Esophagus squamous epithelium (tissue), 5 donors: ENCODE measurements at regions not wholly inside any gene's neighbourhood (a gene's known extent, or its start where the extent isn't known, plus 50 kb on each side); places are given as distances from the start of the nearest gene placed in this dataset.
A peak's percentile ranks its signal among the peaks of the same experiment; 100 is the strongest.

Experiments
- DNase-seq: peaks from one replicate; lab custom pipeline; 2025; lab: John Stamatoyannopoulos, UW
- H3K27ac ChIP-seq, 4 donors: fragments of 200-600 bp; sonication (generic); one replicate each; pipeline ENCODE4 v1.5.1; 2016 to 2019; ENCODE audit warnings: mild to moderate bottlenecking in 1 of 4
- H3K27me3 ChIP-seq, 4 donors: fragments of 200-600 bp; sonication (generic); 1 replicate in 3 of 4; 2 replicates in 1 of 4; pipeline versions ENCODE4 v1.5.1 to v1.6.0; 2017 to 2021; ENCODE audit warnings: antibody characterized with exemption in 1 of 4
- H3K36me3 ChIP-seq, 3 donors: fragments of 200-600 bp; sonication (generic); one replicate each; pipeline ENCODE4 v1.5.1; 2016 to 2019
- H3K4me1 ChIP-seq, 3 donors: fragments of 200-600 bp; sonication (generic); one replicate each; pipeline ENCODE4 v1.5.1; 2017 to 2019
- H3K4me3 ChIP-seq, 4 donors: fragments of 200-600 bp; sonication (generic); 1 replicate in 3 of 4; 2 replicates in 1 of 4; pipeline ENCODE4 v1.5.1; 2016 to 2019; ENCODE audit warnings: mild to moderate bottlenecking in 2 of 4, moderate library complexity in 1 of 4
- H3K9me3 ChIP-seq, 3 donors: fragments of 200-600 bp; sonication (generic); one replicate each; pipeline ENCODE4 v1.5.1; 2016 to 2019
- POLR2A ChIP-seq, 4 donors: fragments of 450-650 bp; IDR thresholded peaks; one replicate each; pipeline ENCODE4 v1.6.1; 2017; ENCODE audit warnings: antibody characterized with exemption in 4 of 4, mild to moderate bottlenecking in 4 of 4, moderate library complexity in 3 of 4
- WGBS, 2 donors: methylation state at CpG; one replicate each; pipeline ENCODE4 v1.1.5; 2018; 5-methylcytosine and 5-hydroxymethylcytosine counted together
- intact Hi-C: fragments of 100-400 bp; cut with DNase I; formaldehyde crosslinking; loops from one replicate; pipeline ENCODE4 v1.15.0; 2022
- TF ChIP-seq, protein P1 (sequence below), 6 experiments: fragments of 450-650 bp in 4 of 6; fragments of 200-600 bp in 2 of 6; sonication (generic) in 2 of 6; IDR thresholded peaks; one replicate each; pipeline ENCODE4 v1.5.1; 2016 to 2019; ENCODE audit warnings: antibody characterized with exemption in 6 of 6, mild to moderate bottlenecking in 4 of 6, moderate library complexity in 4 of 6
- donor health status: DM: yes; HTN: yes; CAD: no.

DNA sequence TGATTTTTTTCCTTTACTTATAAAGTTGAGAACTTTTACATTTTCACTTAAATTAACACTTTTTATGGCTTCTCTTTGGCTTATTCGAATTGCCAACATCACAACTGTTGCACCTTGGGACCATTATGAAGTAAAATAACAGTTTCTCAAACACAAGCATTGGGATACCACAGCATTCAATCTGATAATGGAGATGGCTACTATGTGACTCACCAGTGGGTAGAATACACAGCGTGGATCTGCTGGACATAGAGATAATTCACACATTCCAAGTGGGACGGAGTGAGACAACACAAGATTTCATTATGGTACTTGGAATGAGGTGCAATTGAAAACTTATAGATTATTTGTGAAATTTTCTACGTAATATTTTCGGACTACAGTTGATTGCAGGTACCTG is 68.0 kb downstream of the ADAMTS1 start:
- 80 to 83% methylated on average over 5 of the region's 5 CpGs for WGBS, 2 donors
- no peaks in the 10 kb centered on the region for H3K4me1 ChIP-seq
- intact Hi-C loops, result no loop called here
- H3K4me3 ChIP-seq, result no peak overlapping the region
- H3K9me3 ChIP-seq, result no peaks in the 10 kb centered on the region
- TF ChIP-seq, protein P1, sequence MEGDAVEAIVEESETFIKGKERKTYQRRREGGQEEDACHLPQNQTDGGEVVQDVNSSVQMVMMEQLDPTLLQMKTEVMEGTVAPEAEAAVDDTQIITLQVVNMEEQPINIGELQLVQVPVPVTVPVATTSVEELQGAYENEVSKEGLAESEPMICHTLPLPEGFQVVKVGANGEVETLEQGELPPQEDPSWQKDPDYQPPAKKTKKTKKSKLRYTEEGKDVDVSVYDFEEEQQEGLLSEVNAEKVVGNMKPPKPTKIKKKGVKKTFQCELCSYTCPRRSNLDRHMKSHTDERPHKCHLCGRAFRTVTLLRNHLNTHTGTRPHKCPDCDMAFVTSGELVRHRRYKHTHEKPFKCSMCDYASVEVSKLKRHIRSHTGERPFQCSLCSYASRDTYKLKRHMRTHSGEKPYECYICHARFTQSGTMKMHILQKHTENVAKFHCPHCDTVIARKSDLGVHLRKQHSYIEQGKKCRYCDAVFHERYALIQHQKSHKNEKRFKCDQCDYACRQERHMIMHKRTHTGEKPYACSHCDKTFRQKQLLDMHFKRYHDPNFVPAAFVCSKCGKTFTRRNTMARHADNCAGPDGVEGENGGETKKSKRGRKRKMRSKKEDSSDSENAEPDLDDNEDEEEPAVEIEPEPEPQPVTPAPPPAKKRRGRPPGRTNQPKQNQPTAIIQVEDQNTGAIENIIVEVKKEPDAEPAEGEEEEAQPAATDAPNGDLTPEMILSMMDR (IDR thresholded peaks at IDR 0.05), result no peak
- H3K27me3 ChIP-seq, result no peaks in the 10 kb centered on the region
- H3K27ac ChIP-seq, result no peak overlapping the region
- no peak for DNase-seq
- no peaks in the 10 kb centered on the region for H3K36me3 ChIP-seq

DNA sequence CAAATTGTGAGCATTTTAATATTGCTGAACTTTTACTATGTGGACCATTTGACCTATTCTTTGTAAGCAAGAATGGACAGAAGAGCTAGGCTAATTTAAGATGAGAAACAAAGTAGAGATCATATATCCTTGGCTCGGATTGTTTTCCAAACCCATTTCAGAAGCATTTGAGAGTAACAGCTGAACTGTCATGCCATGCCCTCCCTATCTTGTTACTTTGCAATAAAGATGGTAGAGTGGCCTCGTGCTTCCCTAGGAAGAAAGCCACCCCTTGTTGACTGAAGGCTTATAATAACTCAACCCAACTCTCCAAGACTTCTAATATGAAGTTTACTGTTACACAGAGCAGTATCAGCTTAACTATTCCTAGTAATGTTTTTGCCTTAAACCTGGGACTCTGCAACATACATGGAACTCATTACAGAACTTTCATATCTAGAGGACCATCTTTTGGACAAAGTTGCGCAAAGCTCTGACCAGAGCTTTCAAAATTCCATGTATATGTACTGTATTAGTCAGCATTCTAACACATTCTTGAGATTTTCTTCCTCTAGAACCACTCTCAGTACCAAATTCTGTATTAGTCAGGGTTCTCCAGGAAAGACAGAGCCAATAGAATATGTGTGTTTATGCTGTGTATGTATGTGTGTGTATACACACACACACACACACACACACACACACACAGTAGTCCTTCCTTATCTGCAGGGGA is 68.7 kb downstream of the ADAMTS1 start:
- no peak overlapping the region for H3K27ac ChIP-seq
- intact Hi-C loops, result no loop called here
- H3K27me3 ChIP-seq, result no peaks in the 10 kb centered on the region
- H3K9me3 ChIP-seq, result no peaks in the 10 kb centered on the region
- TF ChIP-seq, protein P1 (IDR thresholded peaks at IDR 0.05), result no peak
- no peak for TF ChIP-seq POLR2A (IDR thresholded peaks at IDR 0.05)
- H3K36me3 ChIP-seq, result no peaks in the 10 kb centered on the region
- H3K4me3 ChIP-seq, result no peak overlapping the region
- no peak for DNase-seq
- WGBS, 2 donors, result 79 to 88% methylated on average over 3 of the region's 3 CpGs
- no peaks in the 10 kb centered on the region for H3K4me1 ChIP-seq

DNA sequence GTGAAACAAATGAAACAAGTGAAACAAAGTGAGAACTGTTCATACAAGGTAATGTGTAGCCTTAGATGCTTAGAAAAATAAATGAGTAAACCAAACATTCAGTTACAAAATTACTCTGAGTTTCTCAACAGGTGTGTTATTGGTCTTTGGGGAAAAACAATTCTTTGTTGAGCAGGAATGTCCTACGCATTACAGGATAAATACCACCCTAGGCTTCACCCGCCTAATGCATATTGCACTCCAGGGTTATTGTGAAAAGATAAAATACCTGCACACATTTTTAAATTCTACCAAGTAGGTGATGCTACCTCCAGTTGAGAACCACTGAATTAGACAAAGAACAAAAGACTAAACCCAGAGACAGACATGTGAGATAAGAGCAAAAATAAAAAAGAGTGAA is 72.2 kb downstream of the ADAMTS1 start:
- Histone ChIP-seq H3K4me1 (no peaks in the 10 kb centered on the region), H3K4me3 (no peak overlapping the region), H3K27ac (no peak overlapping the region), H3K27me3 (no peaks in the 10 kb centered on the region), H3K9me3 (no peaks in the 10 kb centered on the region), H3K36me3 (no peaks in the 10 kb centered on the region)
- WGBS, 2 donors, result 94% methylated on average over 2 of the region's 2 CpGs
- no peak for TF ChIP-seq POLR2A (IDR thresholded peaks at IDR 0.05)
- TF ChIP-seq, protein P1 (IDR thresholded peaks at IDR 0.05), result no peak
- no peak for DNase-seq
- intact Hi-C loops, result no loop called here

DNA sequence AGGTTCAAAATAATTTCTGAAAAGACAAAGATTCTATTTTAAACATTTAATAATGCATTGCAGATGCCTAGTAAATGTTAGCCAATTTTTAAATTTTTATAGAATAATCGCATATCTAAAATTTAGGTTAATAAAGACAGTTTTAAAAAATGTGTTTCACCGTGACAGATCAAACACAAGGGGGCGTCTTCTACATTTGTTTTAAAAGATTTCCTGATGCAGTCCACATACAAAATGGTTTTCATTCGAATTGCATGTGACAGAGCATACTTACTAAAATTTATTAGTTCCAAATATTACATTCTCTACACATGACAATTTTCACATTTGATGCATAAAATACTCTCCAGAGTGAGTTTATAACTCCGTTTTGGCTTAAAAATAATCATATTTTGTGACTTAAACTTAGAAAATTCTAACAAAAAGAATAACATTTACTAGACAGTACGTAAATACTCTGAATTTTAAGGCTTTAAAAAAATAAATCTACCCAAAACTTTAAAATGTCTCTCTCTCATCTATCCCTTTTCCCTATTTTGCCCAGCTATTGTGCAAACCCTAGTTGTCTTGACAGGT is 75.5 kb downstream of the ADAMTS1 start:
- WGBS, 2 donors, result 24 to 31% methylated on average over 6 of the region's 6 CpGs
- DNase-seq, result no peak
- H3K27ac ChIP-seq, result no peak overlapping the region
- intact Hi-C loops, result no loop called here
- no peaks in the 10 kb centered on the region for H3K36me3 ChIP-seq
- TF ChIP-seq POLR2A (IDR thresholded peaks at IDR 0.05), result no peak
- TF ChIP-seq, protein P1 (IDR thresholded peaks at IDR 0.05), result peak; percentile 33 to 65 (median 56)
- H3K4me1 ChIP-seq, result no peaks in the 10 kb centered on the region
- no peaks in the 10 kb centered on the region for H3K9me3 ChIP-seq
- no peak overlapping the region for H3K4me3 ChIP-seq
- no peaks in the 10 kb centered on the region for H3K27me3 ChIP-seq

DNA sequence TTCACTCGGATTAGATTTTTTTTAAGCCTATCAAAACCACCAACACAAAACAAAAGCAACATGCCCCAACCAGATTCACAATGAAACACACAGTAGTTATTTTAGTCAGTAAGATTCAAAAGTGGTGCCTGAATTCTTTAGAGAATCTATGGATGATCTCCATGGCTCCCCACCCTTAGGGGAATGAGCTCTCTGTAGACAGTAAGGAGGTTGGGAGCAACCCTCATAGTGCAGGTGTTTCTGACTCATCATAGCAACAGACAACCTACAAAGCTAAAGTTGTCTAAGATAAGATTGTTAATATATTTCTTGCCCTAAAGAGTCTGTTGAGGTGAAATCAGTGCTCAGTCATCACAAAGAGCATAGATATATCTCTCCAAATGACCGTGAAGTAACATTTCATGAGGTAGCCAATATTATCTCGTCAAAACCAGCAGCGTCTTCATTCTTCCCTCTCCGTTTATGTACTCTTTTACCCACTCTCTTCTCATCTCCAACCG is 78.3 kb downstream of the ADAMTS1 start:
- no peak for DNase-seq
- intact Hi-C loops, result no loop called here

More for the DNA sequence above, 78.3 kb downstream of the ADAMTS1 start:
- Histone ChIP-seq H3K4me1 (no peaks in the 10 kb centered on the region), H3K27me3 (no peaks in the 10 kb centered on the region), H3K4me3 (no peak overlapping the region), H3K9me3 (no peaks in the 10 kb centered on the region), H3K27ac (no peak overlapping the region), H3K36me3 (no peaks in the 10 kb centered on the region)
- no peak for TF ChIP-seq POLR2A (IDR thresholded peaks at IDR 0.05)
- TF ChIP-seq, protein P1 (IDR thresholded peaks at IDR 0.05), result no peak
- 69 to 75% methylated on average over 6 of the region's 6 CpGs for WGBS, 2 donors
